NB4 (cell line): ENCODE measurements at regions not wholly inside any gene's neighbourhood (a gene's known extent, or its start where the extent isn't known, plus 50 kb on each side); places are given as distances from the start of the nearest gene placed in this dataset.

Experiments used
- CTCF ChIP-seq: IDR thresholded peaks from one replicate; pipeline ENCODE4 v1.5.1; 2012; ENCODE audit warnings: low read depth, low read length
- POLR2A ChIP-seq: IDR thresholded peaks from 2 replicates; pipeline ENCODE4 v1.6.1; 2011; ENCODE audit warnings: mild to moderate bottlenecking; ENCODE audit not compliant: insufficient read length; ENCODE audit errors: extremely low read depth

DNA sequence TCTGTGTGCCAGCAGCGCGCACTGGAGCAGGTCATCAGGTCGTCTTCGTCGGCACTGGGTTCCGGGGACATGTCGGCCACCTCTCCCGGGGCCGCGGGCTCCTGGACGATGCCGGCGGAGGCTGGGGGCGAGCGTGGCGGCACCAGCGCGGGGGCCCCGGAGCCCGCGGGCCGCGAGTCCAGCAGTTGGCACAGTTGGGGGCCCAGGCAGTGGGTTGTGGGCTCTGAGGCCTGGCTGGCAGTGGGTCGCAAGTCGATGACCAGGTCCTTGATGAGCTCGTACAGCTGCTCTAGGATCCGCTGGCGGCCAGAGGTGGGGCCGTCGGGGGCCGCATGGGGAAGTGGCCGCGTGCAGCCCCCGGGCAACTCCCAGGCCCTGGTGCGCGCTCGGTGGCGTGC is 300.5 kb downstream of the CCDC74A start:
- TF ChIP-seq CTCF (no peak), POLR2A (no peak)
